ENCODE measurements at regions not wholly inside any gene's neighbourhood (a gene's known extent, or its start where the extent isn't known, plus 50 kb on each side); places are given as distances from the start of the nearest gene placed in this dataset.

- Histone ChIP-seq H3K4me1 (ENCODE audit: low read depth, poor library complexity, severe bottlenecking) (no peaks in the 10 kb centered on the region), H3K4me2 (no peak overlapping the region), H3K9ac (no peak overlapping the region), H2AFZ (ENCODE audit: low read depth) (no peak overlapping the region), H3K27me3 (ENCODE audit: insufficient read depth, low read depth) (no peaks in the 10 kb centered on the region), H3K36me3 (ENCODE audit: insufficient read depth) (no peaks in the 10 kb centered on the region), H4K20me1 (ENCODE audit: insufficient read depth) (no peaks in the 10 kb centered on the region), H3K4me3 (IDR thresholded peaks at IDR 0.05; ENCODE audit: insufficient read depth, low read depth, low read length) (no peak overlapping the region), H3K27ac (no peak overlapping the region), H3K79me2 (ENCODE audit: insufficient read depth, low read depth) (no peaks in the 10 kb centered on the region)
- no peak for TF ChIP-seq CTCF (conservative IDR thresholded peaks at IDR 0.05; ENCODE audit: low read depth, low read length)
These were observed 149.4 kb downstream of the SOX3 start for GRCh38 chrX:140355429-140355828.

- Histone ChIP-seq H3K36me3 (ENCODE audit: insufficient read depth) (no peaks in the 10 kb centered on the region), H3K27me3 (ENCODE audit: insufficient read depth, low read depth) (no peaks in the 10 kb centered on the region), H3K4me3 (IDR thresholded peaks at IDR 0.05; ENCODE audit: insufficient read depth, low read depth, low read length) (no peak overlapping the region), H4K20me1 (ENCODE audit: insufficient read depth) (no peaks in the 10 kb centered on the region), H3K27ac (no peak overlapping the region), H2AFZ (ENCODE audit: low read depth) (no peak overlapping the region), H3K79me2 (ENCODE audit: insufficient read depth, low read depth) (no peaks in the 10 kb centered on the region), H3K9ac (no peak overlapping the region), H3K4me2 (no peak overlapping the region), H3K4me1 (ENCODE audit: low read depth, poor library complexity, severe bottlenecking) (no peaks in the 10 kb centered on the region)
- TF ChIP-seq CTCF (conservative IDR thresholded peaks at IDR 0.05; ENCODE audit: low read depth, low read length) = no peak
These were observed 150.3 kb downstream of the SOX3 start for GRCh38 chrX:140354431-140355120.

- Histone ChIP-seq H2AFZ (ENCODE audit: low read depth) (no peak overlapping the region), H3K27ac (no peak overlapping the region), H3K36me3 (ENCODE audit: insufficient read depth) (no peaks in the 10 kb centered on the region), H3K4me1 (ENCODE audit: low read depth, poor library complexity, severe bottlenecking) (no peaks in the 10 kb centered on the region), H3K79me2 (ENCODE audit: insufficient read depth, low read depth) (no peaks in the 10 kb centered on the region), H3K4me2 (no peak overlapping the region), H3K4me3 (IDR thresholded peaks at IDR 0.05; ENCODE audit: insufficient read depth, low read depth, low read length) (no peak overlapping the region), H3K9ac (no peak overlapping the region), H3K27me3 (ENCODE audit: insufficient read depth, low read depth) (no peaks in the 10 kb centered on the region), H4K20me1 (ENCODE audit: insufficient read depth) (no peaks in the 10 kb centered on the region)
- no peak for TF ChIP-seq CTCF (conservative IDR thresholded peaks at IDR 0.05; ENCODE audit: low read depth, low read length)
These were observed 158.1 kb downstream of the SOX3 start for GRCh38 chrX:140346729-140347128.

- no peak for TF ChIP-seq CTCF (conservative IDR thresholded peaks at IDR 0.05; ENCODE audit: low read depth, low read length)
- H3K4me2 ChIP-seq = no peak overlapping the region
These were observed 161.5 kb downstream of the SOX3 start for GRCh38 chrX:140343226-140343868.

More at GRCh38 chrX:140343226-140343868, 161.5 kb downstream of the SOX3 start:
- Histone ChIP-seq H3K4me3 (IDR thresholded peaks at IDR 0.05; ENCODE audit: insufficient read depth, low read depth, low read length) (no peak overlapping the region), H3K4me1 (ENCODE audit: low read depth, poor library complexity, severe bottlenecking) (no peaks in the 10 kb centered on the region), H3K27me3 (ENCODE audit: insufficient read depth, low read depth) (no peaks in the 10 kb centered on the region), H3K36me3 (ENCODE audit: insufficient read depth) (no peaks in the 10 kb centered on the region), H3K27ac (no peak overlapping the region), H3K79me2 (ENCODE audit: insufficient read depth, low read depth) (no peaks in the 10 kb centered on the region), H4K20me1 (ENCODE audit: insufficient read depth) (no peaks in the 10 kb centered on the region), H2AFZ (ENCODE audit: low read depth) (no peak overlapping the region), H3K9ac (no peak overlapping the region)

Data from KMS-11 (cell line).